Ascending aorta (tissue), 2 donors: ENCODE measurements at regions not wholly inside any gene's neighbourhood (a gene's known extent, or its start where the extent isn't known, plus 50 kb on each side); places are given as distances from the start of the nearest gene placed in this dataset.

Source experiments
- DNase-seq, 2 donors: peaks; one replicate each; pipeline ENCODE4 v3.0.0-alpha.2; 2019; ENCODE audit warnings: low spot score in 2 of 2
- H3K27ac ChIP-seq, 2 donors: fragments of 200-600 bp; sonication (generic); one replicate each; pipeline ENCODE4 v1.5.1; 2016 to 2017; ENCODE audit warnings: mild to moderate bottlenecking in 1 of 2
- H3K27me3 ChIP-seq: fragments of 200-600 bp; sonication (generic); one replicate; pipeline ENCODE4 v1.5.1; 2017
- H3K36me3 ChIP-seq, 2 donors: fragments of 200-600 bp; sonication (generic); one replicate each; pipeline ENCODE4 v1.5.1; 2016
- H3K4me1 ChIP-seq, 2 donors: fragments of 200-600 bp; sonication (generic); one replicate each; pipeline ENCODE4 v1.5.1; 2016 to 2017; ENCODE audit warnings: mild to moderate bottlenecking in 1 of 2
- H3K4me3 ChIP-seq, 2 donors: fragments of 200-600 bp; sonication (generic); one replicate each; pipeline ENCODE4 v1.5.1; 2016 to 2017; ENCODE audit warnings: mild to moderate bottlenecking in 1 of 2
- H3K9me3 ChIP-seq, 2 donors: fragments of 200-600 bp; sonication (generic); one replicate each; pipeline ENCODE4 v1.5.1; 2016
- intact Hi-C: fragments of 100-400 bp; cut with DNase I; formaldehyde crosslinking; loops from one replicate; pipeline ENCODE4 v1.15.1; 2023
- TF ChIP-seq, protein P1 (sequence below), 3 experiments: fragments of 200-600 bp in 2 of 3; fragments of 450-650 bp in 1 of 3; sonication (generic) in 2 of 3; IDR thresholded peaks; one replicate each; pipeline ENCODE4 v1.5.1; 2016 to 2019; ENCODE audit warnings: antibody characterized with exemption in 3 of 3, mild to moderate bottlenecking in 1 of 3, moderate library complexity in 1 of 3

DNA sequence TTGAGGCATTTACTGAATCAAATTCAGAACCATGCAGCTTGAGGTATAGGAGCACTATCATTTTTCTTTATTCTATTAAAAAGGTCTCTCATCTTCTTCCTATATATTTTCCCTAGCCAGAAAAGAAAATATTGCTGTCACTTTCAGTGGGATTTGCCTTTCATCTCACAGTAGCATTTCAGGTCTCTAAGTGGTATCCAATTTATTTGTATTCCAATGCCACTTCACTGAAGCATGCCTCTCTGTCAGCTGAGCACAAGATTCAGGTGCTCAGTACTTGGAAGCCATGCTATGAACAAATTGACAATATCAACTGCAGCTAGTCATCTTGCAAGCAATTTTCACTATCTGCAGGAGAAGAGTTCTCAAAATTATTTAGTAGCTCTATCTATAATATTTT, 457.2 kb upstream of the SLC39A10 start:
- Histone ChIP-seq H3K36me3 (no peaks in the 10 kb centered on the region), H3K4me3 (no peak overlapping the region), H3K4me1 (no peaks in the 10 kb centered on the region), H3K9me3 (no peaks in the 10 kb centered on the region), H3K27ac (no peak overlapping the region), H3K27me3 (no peaks in the 10 kb centered on the region)
- TF ChIP-seq, protein P1, sequence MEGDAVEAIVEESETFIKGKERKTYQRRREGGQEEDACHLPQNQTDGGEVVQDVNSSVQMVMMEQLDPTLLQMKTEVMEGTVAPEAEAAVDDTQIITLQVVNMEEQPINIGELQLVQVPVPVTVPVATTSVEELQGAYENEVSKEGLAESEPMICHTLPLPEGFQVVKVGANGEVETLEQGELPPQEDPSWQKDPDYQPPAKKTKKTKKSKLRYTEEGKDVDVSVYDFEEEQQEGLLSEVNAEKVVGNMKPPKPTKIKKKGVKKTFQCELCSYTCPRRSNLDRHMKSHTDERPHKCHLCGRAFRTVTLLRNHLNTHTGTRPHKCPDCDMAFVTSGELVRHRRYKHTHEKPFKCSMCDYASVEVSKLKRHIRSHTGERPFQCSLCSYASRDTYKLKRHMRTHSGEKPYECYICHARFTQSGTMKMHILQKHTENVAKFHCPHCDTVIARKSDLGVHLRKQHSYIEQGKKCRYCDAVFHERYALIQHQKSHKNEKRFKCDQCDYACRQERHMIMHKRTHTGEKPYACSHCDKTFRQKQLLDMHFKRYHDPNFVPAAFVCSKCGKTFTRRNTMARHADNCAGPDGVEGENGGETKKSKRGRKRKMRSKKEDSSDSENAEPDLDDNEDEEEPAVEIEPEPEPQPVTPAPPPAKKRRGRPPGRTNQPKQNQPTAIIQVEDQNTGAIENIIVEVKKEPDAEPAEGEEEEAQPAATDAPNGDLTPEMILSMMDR (IDR thresholded peaks at IDR 0.05) = no peak
- DNase-seq = no peak
- intact Hi-C loops = no loop called here

- H3K4me1 ChIP-seq = no peaks in the 10 kb centered on the region
- TF ChIP-seq, protein P1 (IDR thresholded peaks at IDR 0.05) = no peak
- DNase-seq = no peak
- no peak overlapping the region for H3K4me3 ChIP-seq
- no peaks in the 10 kb centered on the region for H3K9me3 ChIP-seq
- H3K27ac ChIP-seq = no peak overlapping the region
- H3K27me3 ChIP-seq = no peaks in the 10 kb centered on the region
- intact Hi-C loops = no loop called here
- no peaks in the 10 kb centered on the region for H3K36me3 ChIP-seq
Measured at GRCh38 chr2:195181059-195181705, 475.8 kb upstream of the SLC39A10 start.

DNA sequence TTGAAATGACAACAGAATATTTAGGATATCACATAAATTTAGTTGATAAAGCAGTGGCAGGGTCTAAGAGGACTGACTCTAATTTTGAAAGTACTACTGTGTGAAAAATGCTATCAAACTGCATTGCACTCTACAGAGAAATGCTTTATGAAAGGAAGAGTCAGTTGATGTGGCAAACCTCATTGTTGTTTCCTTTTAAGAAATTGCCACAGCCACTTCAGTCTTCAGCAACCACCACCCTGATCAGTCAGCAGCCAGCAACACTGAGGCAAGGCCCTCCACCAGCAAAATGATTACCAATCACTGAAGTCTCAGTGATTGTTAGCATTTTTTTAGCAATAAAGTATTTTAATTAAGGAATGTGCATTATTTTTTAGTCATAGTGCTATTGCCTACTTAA, 488.7 kb upstream of the SLC39A10 start:
- no peaks in the 10 kb centered on the region for H3K4me1 ChIP-seq
- TF ChIP-seq, protein P1 (IDR thresholded peaks at IDR 0.05) = no peak
- H3K27ac ChIP-seq = no peak overlapping the region
- H3K36me3 ChIP-seq = no peaks in the 10 kb centered on the region
- H3K9me3 ChIP-seq = no peaks in the 10 kb centered on the region
- no peak overlapping the region for H3K4me3 ChIP-seq
- intact Hi-C loops = no loop called here
- DNase-seq = no peak
- H3K27me3 ChIP-seq = no peaks in the 10 kb centered on the region

DNA sequence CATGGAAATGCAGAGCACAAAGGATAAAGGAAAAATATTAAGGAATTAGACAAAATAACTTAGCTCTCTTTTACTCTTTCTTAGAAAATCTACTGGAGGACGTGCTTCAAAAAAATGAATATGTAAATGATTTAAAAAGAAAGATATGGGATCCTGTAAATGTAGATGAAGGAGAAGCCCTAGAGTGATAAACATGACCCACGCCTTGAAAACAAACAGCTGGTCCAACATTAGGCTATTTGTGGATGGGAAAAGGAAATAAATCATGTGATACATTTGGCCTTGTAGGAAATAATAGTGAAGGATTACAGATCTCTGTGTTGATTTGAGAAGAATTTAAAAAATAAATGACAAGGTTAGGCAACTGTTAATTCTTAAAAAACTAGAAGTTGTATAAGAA, 492.1 kb upstream of the SLC39A10 start:
- Histone ChIP-seq H3K27ac (no peak overlapping the region), H3K36me3 (no peaks in the 10 kb centered on the region), H3K27me3 (no peaks in the 10 kb centered on the region), H3K4me3 (no peak overlapping the region), H3K9me3 (no peaks in the 10 kb centered on the region), H3K4me1 (no peaks in the 10 kb centered on the region)
- DNase-seq = no peak
- TF ChIP-seq, protein P1 (IDR thresholded peaks at IDR 0.05) = no peak
- intact Hi-C loops = no loop called here

- intact Hi-C loops = no loop called here
- TF ChIP-seq, protein P1 (IDR thresholded peaks at IDR 0.05) = no peak
- Histone ChIP-seq H3K36me3 (no peaks in the 10 kb centered on the region), H3K27ac (no peak overlapping the region), H3K4me1 (no peaks in the 10 kb centered on the region), H3K27me3 (no peaks in the 10 kb centered on the region), H3K4me3 (no peak overlapping the region), H3K9me3 (no peaks in the 10 kb centered on the region)
- DNase-seq = no peak
Measured at GRCh38 chr2:195162918-195163317, 494.1 kb upstream of the SLC39A10 start.

GRCh38 chr2:195162194-195162593, 494.8 kb upstream of the SLC39A10 start:
- Histone ChIP-seq H3K4me1 (no peaks in the 10 kb centered on the region), H3K27ac (no peak overlapping the region), H3K4me3 (no peak overlapping the region), H3K9me3 (no peaks in the 10 kb centered on the region), H3K27me3 (no peaks in the 10 kb centered on the region), H3K36me3 (no peaks in the 10 kb centered on the region)
- intact Hi-C loops = no loop called here
- TF ChIP-seq, protein P1 (IDR thresholded peaks at IDR 0.05) = no peak
- DNase-seq = no peak
